K562 (cell line): ENCODE measurements at regions not wholly inside any gene's neighbourhood (a gene's known extent, or its start where the extent isn't known, plus 50 kb on each side); places are given as distances from the start of the nearest gene placed in this dataset.

Experiments used
- ATAC-seq: fragments of 200-7000 bp; cut with Tn5 transposase; 3 replicates; pipeline ENCODE4 v1.9.1; 2020; ENCODE audit warnings: moderate library complexity
- BruUV-seq: library from RNA; stranded (reverse); fragments of 400-500 nt; replicated peaks from 2 replicates; lab custom pipeline; 2021; lab: Mats Ljungman, UMichigan
- CTCF ChIA-PET: fragments of 300-600 bp; formaldehyde crosslinking; extraction: SDS; loops from one replicate; lab custom pipeline; 2021; ENCODE audit warnings: low intra/inter-chr PET ratio; lab: Yijun Ruan, JAX
- POLR2A ChIA-PET: fragments of 300-600, 350-650 bp; sonication (Branson Sonifier 250); formaldehyde crosslinking; extraction: SDS; loops from one replicate; lab custom pipeline; 2021; ENCODE audit warnings: antibody characterized with exemption, inconsistent platforms; lab: Yijun Ruan, JAX
- DNase-seq, 4 experiments: peaks; one replicate each; pipeline versions ENCODE4 v3.0.0 to v3.0.0-alpha.2; 2011 to 2018; ENCODE audit warnings: low spot score in 3 of 4, mixed read lengths in 3 of 4; ENCODE audit errors: extremely low read depth in 1 of 4
- FAIRE-seq: peaks from 2 replicates; lab custom pipeline; 2011; peaks lifted over from hg19 to GRCh38; lab: Jason Lieb, UNC
- H2AFZ ChIP-seq: 2 replicates; pipeline ENCODE4 v1.6.0; 2011; ENCODE audit warnings: low read depth, low read length, control low read depth, inconsistent platforms
- H3K27ac ChIP-seq: fragments of 200-600 bp; 3 replicates; pipeline ENCODE4 v1.8.0; 2011; ENCODE audit warnings: low read depth, mild to moderate bottlenecking, control low read depth, inconsistent platforms, low read length, moderate library complexity, mixed read lengths; ENCODE audit errors: extremely low read depth
- H3K27me3 ChIP-seq, 2 experiments: fragments of 300-600 bp in 1 of 2; 2 replicates in 1 of 2; 3 replicates in 1 of 2; pipeline versions ENCODE4 v1.6.0 to v1.8.0; 2011; ENCODE audit warnings: inconsistent platforms in 2 of 2, low read length in 2 of 2, mild to moderate bottlenecking in 1 of 2, mixed read lengths in 1 of 2, moderate library complexity in 1 of 2; ENCODE audit not compliant: control insufficient read depth in 2 of 2, insufficient read depth in 2 of 2
- H3K36me3 ChIP-seq: fragments of 300-600 bp; 3 replicates; pipeline ENCODE4 v1.8.0; 2011; ENCODE audit warnings: mild to moderate bottlenecking, low read length, inconsistent platforms; ENCODE audit not compliant: control insufficient read depth, insufficient read depth
- H3K4me1 ChIP-seq, 2 experiments: fragments of 200-600 bp in 1 of 2; replicated peaks in 1 of 2; 2 replicates in 1 of 2; 3 replicates in 1 of 2; pipeline versions ENCODE4 v1.5.1 to v1.8.0; 2011; ENCODE audit warnings: inconsistent platforms in 2 of 2, low read length in 2 of 2, mild to moderate bottlenecking in 1 of 2, mixed read lengths in 1 of 2, moderate library complexity in 1 of 2; ENCODE audit not compliant: control insufficient read depth in 2 of 2, insufficient read depth in 2 of 2
- H3K4me2 ChIP-seq: 2 replicates; pipeline ENCODE4 v1.6.1; 2011; ENCODE audit warnings: low read length, control low read depth, inconsistent platforms, mixed read lengths; ENCODE audit not compliant: insufficient read depth
- H3K4me3 ChIP-seq: fragments of 200-600 bp; sonication (generic), shearing (Covaris generic); 2 replicates; pipeline ENCODE4 v1.5.1; 2016; ENCODE audit warnings: control low read depth, inconsistent platforms
- H3K79me2 ChIP-seq: fragments of 200-600 bp; 3 replicates; pipeline ENCODE4 v1.8.0; 2011; ENCODE audit warnings: low read length, inconsistent platforms; ENCODE audit not compliant: control insufficient read depth, insufficient read depth
- H3K9ac ChIP-seq, 2 experiments: 2 replicates each; pipeline versions ENCODE4 v1.6.0 to v1.6.1; 2011; ENCODE audit warnings: low read depth in 2 of 2, low read length in 2 of 2, control low read depth in 1 of 2, inconsistent platforms in 1 of 2, mild to moderate bottlenecking in 1 of 2, mixed read lengths in 1 of 2; ENCODE audit not compliant: insufficient read depth in 1 of 2
- H3K9me1 ChIP-seq: one replicate; pipeline ENCODE4 v1.6.0; 2011; ENCODE audit warnings: inconsistent platforms, mild to moderate bottlenecking, low read length, moderate library complexity; ENCODE audit not compliant: control insufficient read depth, insufficient read depth
- H3K9me3 ChIP-seq: replicated peaks from 2 replicates; pipeline ENCODE4 v1.5.1; 2011; ENCODE audit warnings: low read depth, low read length, inconsistent platforms; ENCODE audit not compliant: control insufficient read depth, insufficient read depth
- H4K20me1 ChIP-seq: replicated peaks from 2 replicates; pipeline ENCODE4 v1.6.1; 2011; ENCODE audit warnings: low read length, inconsistent platforms, mixed read lengths; ENCODE audit not compliant: control insufficient read depth, insufficient read depth
- CGGBP1 ChIP-seq: fragments of 250-450 bp; sonication (Bioruptor Pico); IDR thresholded peaks from 2 replicates; pipeline ENCODE4 v1.9.0; 2021; ENCODE audit warnings: mild to moderate bottlenecking
- EP300 ChIP-seq: IDR thresholded peaks from 2 replicates; pipeline ENCODE4 v1.6.1; 2012; ENCODE audit warnings: low read length, improper control_type of control experiment
- HSF4 ChIP-seq: fragments of 250-450 bp; sonication (Bioruptor Pico); IDR thresholded peaks from 2 replicates; pipeline ENCODE4 v2.1.2; 2022; ENCODE audit warnings: mild to moderate bottlenecking, moderate library complexity, borderline replicate concordance
- MTF1 ChIP-seq: fragments of 250-450 bp; sonication (Bioruptor Pico); IDR thresholded peaks from 2 replicates; pipeline ENCODE4 v1.9.0; 2021; ENCODE audit warnings: moderate library complexity, mild to moderate bottlenecking, inconsistent platforms, borderline replicate concordance
- RAD51 ChIP-seq: fragments of 450-650 bp; IDR thresholded peaks from 2 replicates; pipeline ENCODE4 v1.7.1; 2016; ENCODE audit warnings: low read depth, mild to moderate bottlenecking, borderline replicate concordance
- RBM14 ChIP-seq: fragments of 200-400 bp; formaldehyde crosslinking; IDR thresholded peaks from 2 replicates; pipeline ENCODE4 v1.6.1; 2018; ENCODE audit warnings: low read depth, mild to moderate bottlenecking, low read length, moderate library complexity, borderline replicate concordance; ENCODE audit not compliant: insufficient read depth
- SIRT6 ChIP-seq: IDR thresholded peaks from one replicate; pipeline ENCODE4 v1.6.1; 2012; ENCODE audit warnings: low read depth, mild to moderate bottlenecking, control low read depth, inconsistent platforms, low read length, moderate library complexity
- TOE1 ChIP-seq, 2 experiments: fragments of 450-650 bp in 1 of 2; sonication (generic) in 1 of 2; formaldehyde crosslinking in 1 of 2; IDR thresholded peaks; 2 replicates each; pipeline versions ENCODE4 v1.7.1 to v1.8.0; 2016 to 2022; ENCODE audit warnings: borderline replicate concordance in 2 of 2, mild to moderate bottlenecking in 2 of 2, antibody characterized with exemption in 1 of 2, inconsistent platforms in 1 of 2, low read depth in 1 of 2, missing genetic modification reagents in 1 of 2, moderate library complexity in 1 of 2
- XRCC3 ChIP-seq: fragments of 450-650 bp; IDR thresholded peaks from 2 replicates; pipeline ENCODE4 v1.6.1; 2017; ENCODE audit warnings: mild to moderate bottlenecking, moderate library complexity
- ZFP1 ChIP-seq: fragments of 450-650 bp; formaldehyde crosslinking; IDR thresholded peaks from 2 replicates; pipeline ENCODE4 v1.4.0; 2020; ENCODE audit warnings: mild to moderate bottlenecking, mixed read lengths
- WGBS: fragments of 100-300 bp; shearing (Covaris generic); methylation state at CpG from one replicate; pipeline ENCODE4 v1.1.6; 2016; ENCODE audit warnings: low coverage, mixed read lengths; ENCODE audit not compliant: insufficient coverage; ENCODE audit errors: missing lambda C conversion rate; 5-methylcytosine and 5-hydroxymethylcytosine counted together
- in situ Hi-C: fragments of 300-500 bp; cut with MboI; formaldehyde crosslinking; loops from 4 replicates; pipeline ENCODE4 v1.15.0; 2018; ENCODE audit warnings: inconsistent platforms, mixed read lengths
- intact Hi-C: fragments of 100-400 bp; cut with micrococcal nuclease; formaldehyde crosslinking; loops from 2 replicates; pipeline ENCODE4 v1.14.2; 2022
- TF ChIP-seq, protein P1 (sequence below): sonication (generic); formaldehyde crosslinking; IDR thresholded peaks from 2 replicates; pipeline ENCODE4 v1.8.0; 2022; ENCODE audit warnings: mild to moderate bottlenecking, low read depth, missing genetic modification reagents
- TF ChIP-seq, protein P2 (sequence below): fragments of 450-650 bp; IDR thresholded peaks from 2 replicates; pipeline ENCODE4 v1.6.1; 2016

GRCh38 chr1:221562542-221563475 lies 179.1 kb downstream of the DUSP10 start:
- no peak for FAIRE-seq
- WGBS: 10% methylated on average over 9 of the region's 9 CpGs
- POLR2A ChIA-PET: no interaction called here

More at GRCh38 chr1:221562542-221563475, 179.1 kb downstream of the DUSP10 start:
- ATAC-seq: no peak
- no peak for TF ChIP-seq RAD51
- TF ChIP-seq RBM14: no peak
- TF ChIP-seq, protein P1, sequence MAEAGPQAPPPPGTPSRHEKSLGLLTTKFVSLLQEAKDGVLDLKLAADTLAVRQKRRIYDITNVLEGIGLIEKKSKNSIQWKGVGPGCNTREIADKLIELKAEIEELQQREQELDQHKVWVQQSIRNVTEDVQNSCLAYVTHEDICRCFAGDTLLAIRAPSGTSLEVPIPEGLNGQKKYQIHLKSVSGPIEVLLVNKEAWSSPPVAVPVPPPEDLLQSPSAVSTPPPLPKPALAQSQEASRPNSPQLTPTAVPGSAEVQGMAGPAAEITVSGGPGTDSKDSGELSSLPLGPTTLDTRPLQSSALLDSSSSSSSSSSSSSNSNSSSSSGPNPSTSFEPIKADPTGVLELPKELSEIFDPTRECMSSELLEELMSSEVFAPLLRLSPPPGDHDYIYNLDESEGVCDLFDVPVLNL: no peak
- TF ChIP-seq CGGBP1 (CRISPR knock-in tag): no peak
- TF ChIP-seq HSF4 (CRISPR knock-in tag): no peak
- TF ChIP-seq, protein P2, sequence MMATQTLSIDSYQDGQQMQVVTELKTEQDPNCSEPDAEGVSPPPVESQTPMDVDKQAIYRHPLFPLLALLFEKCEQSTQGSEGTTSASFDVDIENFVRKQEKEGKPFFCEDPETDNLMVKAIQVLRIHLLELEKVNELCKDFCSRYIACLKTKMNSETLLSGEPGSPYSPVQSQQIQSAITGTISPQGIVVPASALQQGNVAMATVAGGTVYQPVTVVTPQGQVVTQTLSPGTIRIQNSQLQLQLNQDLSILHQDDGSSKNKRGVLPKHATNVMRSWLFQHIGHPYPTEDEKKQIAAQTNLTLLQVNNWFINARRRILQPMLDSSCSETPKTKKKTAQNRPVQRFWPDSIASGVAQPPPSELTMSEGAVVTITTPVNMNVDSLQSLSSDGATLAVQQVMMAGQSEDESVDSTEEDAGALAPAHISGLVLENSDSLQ: no peak
- TF ChIP-seq SIRT6: no peak
- TF ChIP-seq ZFP1 (CRISPR knock-in tag): no peak
- TF ChIP-seq MTF1 (CRISPR knock-in tag): no peak
- no peak for TF ChIP-seq TOE1 (IDR thresholded peaks at IDR 0.05; ENCODE audit: borderline replicate concordance)
- TF ChIP-seq TOE1 (CRISPR knock-in tag; IDR thresholded peaks at IDR 0.05; ENCODE audit: borderline replicate concordance, low read depth): no peak
- no peak for TF ChIP-seq XRCC3
- TF ChIP-seq EP300: no peak
- H4K20me1 ChIP-seq: no peaks in the 10 kb centered on the region
- H3K4me2 ChIP-seq: no peak overlapping the region
- H3K27me3 ChIP-seq: no peaks in the 10 kb centered on the region
- in situ Hi-C loops: no loop called here
- no peak overlapping the region for H3K27ac ChIP-seq
- H2AFZ ChIP-seq: no peak overlapping the region
- H3K9ac ChIP-seq: no peak overlapping the region
- H3K4me3 ChIP-seq: no peak overlapping the region
- H3K4me1 ChIP-seq: no peaks in the 10 kb centered on the region; a peak in 1 of 5 replicates
- H3K36me3 ChIP-seq: no peaks in the 10 kb centered on the region
- BruUV-seq: no TSS peak
- intact Hi-C loops: no loop called here
- no peaks in the 10 kb centered on the region for H3K9me1 ChIP-seq
- no peaks in the 10 kb centered on the region for H3K9me3 ChIP-seq
- no peak for DNase-seq
- CTCF ChIA-PET: no interaction called here
- no peaks in the 10 kb centered on the region for H3K79me2 ChIP-seq
